ENCODE measurements at regions not wholly inside any gene's neighbourhood (a gene's known extent, or its start where the extent isn't known, plus 50 kb on each side); places are given as distances from the start of the nearest gene placed in this dataset.

DNA sequence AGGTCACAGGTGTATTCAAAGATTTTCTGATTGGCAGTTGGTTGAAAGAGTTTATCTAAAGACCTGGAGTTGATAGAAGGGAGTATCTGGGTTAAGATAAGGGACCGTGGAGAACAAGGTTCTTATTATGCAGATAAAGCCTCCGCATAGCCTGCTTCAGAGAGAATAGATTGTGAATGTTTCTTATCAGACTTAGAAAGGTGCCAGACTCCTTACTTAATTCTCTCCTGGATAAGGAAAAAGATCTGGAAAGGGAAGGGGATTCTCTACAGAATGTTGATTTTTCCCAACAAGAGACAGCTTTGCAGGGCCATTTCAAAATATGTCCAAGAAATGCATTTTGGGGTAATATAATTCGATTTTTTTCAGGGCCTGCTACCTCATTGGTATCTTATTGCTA is 341.3 kb upstream of the RARB start:
- TF ChIP-seq POLR2A (IDR thresholded peaks at IDR 0.05) (no peak), POLR2AphosphoS5 (IDR thresholded peaks at IDR 0.05; ENCODE audit: insufficient read depth in 1 of 2, low read depth in 1 of 2) (no peak)
- TF ChIP-seq, protein P1, sequence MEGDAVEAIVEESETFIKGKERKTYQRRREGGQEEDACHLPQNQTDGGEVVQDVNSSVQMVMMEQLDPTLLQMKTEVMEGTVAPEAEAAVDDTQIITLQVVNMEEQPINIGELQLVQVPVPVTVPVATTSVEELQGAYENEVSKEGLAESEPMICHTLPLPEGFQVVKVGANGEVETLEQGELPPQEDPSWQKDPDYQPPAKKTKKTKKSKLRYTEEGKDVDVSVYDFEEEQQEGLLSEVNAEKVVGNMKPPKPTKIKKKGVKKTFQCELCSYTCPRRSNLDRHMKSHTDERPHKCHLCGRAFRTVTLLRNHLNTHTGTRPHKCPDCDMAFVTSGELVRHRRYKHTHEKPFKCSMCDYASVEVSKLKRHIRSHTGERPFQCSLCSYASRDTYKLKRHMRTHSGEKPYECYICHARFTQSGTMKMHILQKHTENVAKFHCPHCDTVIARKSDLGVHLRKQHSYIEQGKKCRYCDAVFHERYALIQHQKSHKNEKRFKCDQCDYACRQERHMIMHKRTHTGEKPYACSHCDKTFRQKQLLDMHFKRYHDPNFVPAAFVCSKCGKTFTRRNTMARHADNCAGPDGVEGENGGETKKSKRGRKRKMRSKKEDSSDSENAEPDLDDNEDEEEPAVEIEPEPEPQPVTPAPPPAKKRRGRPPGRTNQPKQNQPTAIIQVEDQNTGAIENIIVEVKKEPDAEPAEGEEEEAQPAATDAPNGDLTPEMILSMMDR (IDR thresholded peaks at IDR 0.05), result no peak
- Histone ChIP-seq H3K4me3 (no peak overlapping the region), H3K36me3 (no peaks in the 10 kb centered on the region)

DNA sequence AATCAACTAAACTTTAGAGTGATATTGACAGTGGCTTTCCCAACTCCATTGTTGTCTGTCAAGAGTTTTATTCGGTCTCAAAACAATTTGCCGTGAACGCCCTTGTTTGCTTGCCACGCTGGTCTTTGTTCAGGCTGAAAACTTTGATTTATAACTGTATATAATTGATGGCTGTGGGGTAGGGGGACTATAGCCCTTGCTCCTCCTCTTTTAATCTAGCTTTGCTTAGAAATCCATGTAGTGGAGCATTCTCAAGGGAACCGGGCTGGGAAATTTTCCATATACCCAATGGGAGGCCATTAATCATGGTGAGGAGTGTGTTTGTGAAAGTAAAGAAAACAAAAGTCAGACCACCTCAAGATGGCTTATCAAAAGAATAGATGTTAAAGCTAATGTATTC is 339.8 kb upstream of the RARB start:
- no peak for TF ChIP-seq POLR2A (IDR thresholded peaks at IDR 0.05)
- no peak for TF ChIP-seq POLR2AphosphoS5 (IDR thresholded peaks at IDR 0.05; ENCODE audit: insufficient read depth in 1 of 2, low read depth in 1 of 2)
- TF ChIP-seq, protein P1 (IDR thresholded peaks at IDR 0.05), result no peak
- no peaks in the 10 kb centered on the region for H3K4me1 ChIP-seq
- intact Hi-C loops (cut with DNase I), result no loop called here
- no peak overlapping the region for H3K27ac ChIP-seq
- DNase-seq (ENCODE audit: extremely low spot score in 2 of 2), result no peak
- no peaks in the 10 kb centered on the region for H3K9me3 ChIP-seq
- H3K36me3 ChIP-seq, result no peaks in the 10 kb centered on the region
- H3K27me3 ChIP-seq, result no peaks in the 10 kb centered on the region
- no peak overlapping the region for H3K4me3 ChIP-seq

More for the DNA sequence above, 341.3 kb upstream of the RARB start:
- Histone ChIP-seq H3K27ac (no peak overlapping the region), H3K4me1 (no peaks in the 10 kb centered on the region), H3K27me3 (no peaks in the 10 kb centered on the region), H3K9me3 (no peaks in the 10 kb centered on the region)
- intact Hi-C loops (cut with DNase I), result no loop called here
- no peak for DNase-seq (ENCODE audit: extremely low spot score in 2 of 2)

DNA sequence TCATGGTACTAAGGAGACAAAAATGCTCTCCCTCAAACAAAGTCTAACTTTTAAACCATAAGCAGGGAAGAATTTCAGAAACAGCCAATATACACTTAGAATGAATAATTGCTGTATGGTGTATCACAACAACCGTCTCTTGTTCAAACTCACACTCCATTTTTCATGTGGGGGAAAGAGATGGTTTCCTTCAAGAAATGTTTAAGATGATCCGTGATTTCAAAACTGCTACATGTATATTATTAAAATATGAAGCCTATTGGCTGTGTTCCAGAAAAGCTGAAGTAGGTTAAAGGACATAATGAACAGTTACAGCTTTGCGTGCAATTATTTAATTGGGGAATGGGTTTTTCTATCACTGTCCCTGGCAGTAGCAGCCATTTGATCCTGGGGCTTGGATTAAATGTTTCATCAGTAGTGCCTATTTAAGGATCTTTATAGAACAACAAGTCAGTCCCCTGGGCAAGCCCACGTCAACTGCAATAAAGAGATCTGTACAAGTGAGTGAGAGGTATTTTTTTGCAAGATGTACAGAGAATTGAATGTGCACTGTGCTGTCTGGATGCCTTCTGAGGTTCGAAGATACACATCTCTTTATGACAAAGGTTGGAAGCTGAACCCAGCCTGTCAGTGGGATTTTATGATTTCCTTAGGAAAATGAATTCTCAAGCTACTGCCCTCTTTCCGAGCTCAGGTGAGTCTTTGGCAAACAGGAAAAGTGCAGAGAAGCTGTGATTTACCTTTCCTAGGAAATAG is 337.2 kb upstream of the RARB start:
- DNase-seq (ENCODE audit: extremely low spot score in 2 of 2), result no peak
- Histone ChIP-seq H3K4me3 (no peak overlapping the region), H3K27ac (no peak overlapping the region), H3K27me3 (no peaks in the 10 kb centered on the region), H3K4me1 (no peaks in the 10 kb centered on the region), H3K9me3 (no peaks in the 10 kb centered on the region), H3K36me3 (no peaks in the 10 kb centered on the region)
- TF ChIP-seq, protein P1 (IDR thresholded peaks at IDR 0.05), result no peak
- TF ChIP-seq POLR2AphosphoS5 (IDR thresholded peaks at IDR 0.05; ENCODE audit: insufficient read depth in 1 of 2, low read depth in 1 of 2) (no peak), POLR2A (IDR thresholded peaks at IDR 0.05) (no peak)
- intact Hi-C loops (cut with DNase I), result no loop called here

DNA sequence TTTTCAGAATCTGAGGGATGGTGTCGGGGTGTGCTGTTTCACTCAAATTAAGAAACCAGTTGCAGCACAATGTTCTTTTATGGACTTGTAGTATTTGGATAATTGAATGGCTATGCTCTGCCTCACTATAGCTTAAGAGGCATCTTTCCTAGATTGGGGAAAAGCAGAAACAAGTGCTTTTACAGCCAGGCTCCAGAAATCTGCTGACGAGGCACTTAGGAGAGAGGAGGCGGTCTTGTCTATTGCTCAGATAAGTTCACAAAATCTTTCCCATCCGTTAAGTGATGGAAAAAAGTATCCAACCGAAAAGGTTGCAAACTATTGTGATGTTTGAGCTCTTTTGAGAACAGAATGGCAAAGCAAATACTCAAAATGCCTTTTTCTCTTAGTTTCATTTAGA is 336.1 kb upstream of the RARB start:
- no peak overlapping the region for H3K27ac ChIP-seq

More for the DNA sequence above, 336.1 kb upstream of the RARB start:
- H3K4me3 ChIP-seq, result no peak overlapping the region
- no peaks in the 10 kb centered on the region for H3K36me3 ChIP-seq
- H3K9me3 ChIP-seq, result no peaks in the 10 kb centered on the region
- H3K27me3 ChIP-seq, result no peaks in the 10 kb centered on the region
- no peaks in the 10 kb centered on the region for H3K4me1 ChIP-seq
- intact Hi-C loops (cut with DNase I), result no loop called here
- no peak for DNase-seq (ENCODE audit: extremely low spot score in 2 of 2)
- TF ChIP-seq, protein P1 (IDR thresholded peaks at IDR 0.05), result no peak
- TF ChIP-seq POLR2AphosphoS5 (IDR thresholded peaks at IDR 0.05; ENCODE audit: insufficient read depth in 1 of 2, low read depth in 1 of 2) (no peak), POLR2A (IDR thresholded peaks at IDR 0.05) (no peak)
